Activated naive CD4-positive, alpha-beta T cell treated with anti-CD3 and anti-CD28 coated beads for 36 hours (primary cell): ENCODE measurements at regions not wholly inside any gene's neighbourhood (a gene's known extent, or its start where the extent isn't known, plus 50 kb on each side); places are given as distances from the start of the nearest gene placed in this dataset.
"Not testable (repeated sequence)": the region's sequence is repeated elsewhere in the genome, so short reads cannot be mapped to it uniquely, and the experiment has no call there.

Experiments
- CTCF ChIA-PET: fragments of 350-600 bp; sonication (Branson Sonifier 250); formaldehyde crosslinking; loops from one replicate; lab custom pipeline; 2021; ENCODE audit warnings: antibody characterized with exemption; lab: Charles Lee
- DNase-seq: peaks from one replicate; pipeline ENCODE4 v3.0.0-alpha.2; 2020
- H3K27ac Mint-ChIP-seq: one replicate; pipeline ENCODE4 v1.8.0; 2021; ENCODE audit warnings: mild to moderate bottlenecking, mixed read lengths
- H3K27me3 Mint-ChIP-seq: one replicate; pipeline ENCODE4 v1.8.0; 2021; ENCODE audit warnings: low read depth, mixed read lengths
- H3K36me3 Mint-ChIP-seq: one replicate; pipeline ENCODE4 v1.8.0; 2021; ENCODE audit warnings: low read depth, mixed read lengths
- H3K4me1 Mint-ChIP-seq: one replicate; pipeline ENCODE4 v1.8.0; 2021; ENCODE audit warnings: low read depth, mixed read lengths
- H3K4me3 Mint-ChIP-seq: one replicate; pipeline ENCODE4 v1.8.0; 2021; ENCODE audit warnings: mild to moderate bottlenecking, moderate library complexity, mixed read lengths
- H3K9me3 Mint-ChIP-seq: one replicate; pipeline ENCODE4 v1.8.0; 2021; ENCODE audit warnings: mixed read lengths
- intact Hi-C: fragments of 100-400 bp; cut with micrococcal nuclease; formaldehyde crosslinking; loops from one replicate; pipeline ENCODE4 v1.15.1; 2023

DNA sequence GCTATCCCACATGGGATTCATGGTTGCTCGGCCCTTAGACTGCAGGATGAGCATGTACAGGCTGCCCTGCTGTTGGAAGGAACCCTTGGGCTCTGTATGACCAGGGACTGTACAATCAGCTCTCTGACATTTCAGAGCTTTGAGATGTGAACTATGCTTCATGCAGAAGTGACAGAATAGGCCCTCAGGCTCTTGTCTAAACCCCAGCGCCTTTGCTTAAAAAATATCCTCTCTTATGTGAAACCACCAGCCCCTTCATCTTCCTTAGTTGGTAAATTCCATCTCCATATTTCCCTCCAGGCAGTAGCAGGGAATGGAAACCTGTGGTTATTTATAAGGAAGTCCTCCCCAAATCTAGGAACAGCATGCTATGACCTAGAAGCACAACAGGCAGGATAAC, 78.9 kb upstream of the PLET1 start:
- Mint-ChIP-seq H3K4me1 (no peaks in the 10 kb centered on the region), H3K27me3 (no peaks in the 10 kb centered on the region)
- intact Hi-C loops, result no loop called here

DNA sequence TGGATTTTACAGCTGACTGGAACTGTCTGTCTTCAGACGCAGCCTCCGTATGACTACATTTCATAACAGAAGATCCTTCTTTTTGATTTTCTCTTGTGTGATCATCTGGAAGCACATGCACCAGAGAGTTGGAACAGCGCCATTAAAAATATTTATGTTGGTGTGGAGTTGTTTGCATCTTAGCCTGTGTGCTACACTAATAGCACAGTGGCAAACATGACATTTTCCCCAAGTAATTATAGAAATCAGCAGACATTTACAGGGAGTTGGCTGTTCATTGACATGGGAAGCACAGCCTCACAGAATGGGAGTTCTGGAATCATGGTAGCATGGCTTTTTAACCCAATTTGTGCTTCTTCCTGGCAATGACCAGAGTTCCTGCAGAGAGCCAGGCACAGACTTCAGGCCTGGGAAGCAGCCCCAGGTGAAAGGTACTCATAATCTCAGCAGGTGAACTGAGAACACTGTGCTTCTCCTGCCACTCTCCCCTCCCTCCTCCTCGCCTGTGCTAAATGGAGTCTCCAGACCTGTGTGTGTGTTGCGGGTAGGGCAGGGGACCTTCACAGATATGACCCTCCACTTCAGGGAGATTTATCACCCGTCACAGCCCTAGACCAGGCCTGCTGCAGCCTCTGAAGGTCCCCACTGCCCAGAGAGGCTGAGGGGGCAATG, 82.8 kb upstream of the PLET1 start:
- CTCF ChIA-PET, result no interaction called here
- H3K27ac Mint-ChIP-seq, result no peak overlapping the region
- no peaks in the 10 kb centered on the region for H3K9me3 Mint-ChIP-seq
- DNase-seq, result no peak
- peaks cover 2% of the 10 kb centered on the region for H3K4me1 Mint-ChIP-seq
- no peaks in the 10 kb centered on the region for H3K36me3 Mint-ChIP-seq
- no peaks in the 10 kb centered on the region for H3K27me3 Mint-ChIP-seq
- H3K4me3 Mint-ChIP-seq, result no peak overlapping the region
- intact Hi-C loops, result no loop called here

More for the DNA sequence above, 78.9 kb upstream of the PLET1 start:
- Mint-ChIP-seq H3K27ac (no peak overlapping the region), H3K36me3 (peaks cover 2% of the 10 kb centered on the region), H3K9me3 (no peaks in the 10 kb centered on the region), H3K4me3 (no peak overlapping the region)
- DNase-seq, result no peak
- CTCF ChIA-PET, result interaction anchor here (0.6 kb wide), 1 partner anchor 16 kb away, joined by 3 read pairs; no protein-coding TSS in a partner anchor

DNA sequence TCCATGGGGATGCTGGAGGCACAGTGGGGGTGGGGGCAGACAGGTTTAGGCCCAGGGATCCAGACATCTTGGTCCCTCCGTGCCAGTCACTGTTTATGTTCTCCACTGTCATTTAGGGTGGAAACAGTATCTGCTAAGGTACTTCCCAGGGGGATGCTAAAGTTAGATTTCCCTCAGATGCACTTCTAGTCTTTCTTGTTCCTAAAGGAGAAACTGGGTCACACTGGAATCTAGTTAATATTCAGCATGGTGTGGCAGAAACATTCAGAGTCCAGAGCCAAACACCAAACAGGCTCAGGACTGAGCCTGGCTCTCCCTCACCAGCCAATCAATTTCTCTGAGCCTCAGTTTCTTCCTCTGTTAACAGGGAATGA, 83.4 kb upstream of the PLET1 start:
- Mint-ChIP-seq H3K27me3 (no peaks in the 10 kb centered on the region), H3K4me1 (peaks cover 5% of the 10 kb centered on the region), H3K4me3 (no peak overlapping the region), H3K36me3 (no peaks in the 10 kb centered on the region), H3K27ac (no peak overlapping the region), H3K9me3 (no peaks in the 10 kb centered on the region)
- CTCF ChIA-PET, result no interaction called here
- no peak for DNase-seq
- intact Hi-C loops, result no loop called here

DNA sequence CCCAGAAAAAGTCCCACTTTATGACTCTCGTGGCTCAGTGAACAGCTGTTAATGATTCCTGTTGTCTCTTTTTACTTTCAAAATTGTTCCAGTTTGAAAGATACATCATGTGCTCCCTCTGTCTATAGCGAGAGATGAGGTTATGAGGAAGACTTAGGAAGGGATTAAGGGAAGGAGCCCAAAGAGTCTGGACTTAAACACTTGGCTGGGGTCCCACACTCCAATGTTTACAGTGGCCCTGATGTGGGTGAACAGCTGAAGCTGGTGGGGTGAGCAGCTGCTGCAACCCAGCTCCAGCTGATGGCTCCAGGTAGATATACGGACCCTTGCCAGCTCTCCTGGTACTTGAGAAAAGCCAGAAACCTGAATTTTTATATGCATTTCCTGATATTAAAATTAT, 84.5 kb upstream of the PLET1 start:
- CTCF ChIA-PET, result no interaction called here

DNA sequence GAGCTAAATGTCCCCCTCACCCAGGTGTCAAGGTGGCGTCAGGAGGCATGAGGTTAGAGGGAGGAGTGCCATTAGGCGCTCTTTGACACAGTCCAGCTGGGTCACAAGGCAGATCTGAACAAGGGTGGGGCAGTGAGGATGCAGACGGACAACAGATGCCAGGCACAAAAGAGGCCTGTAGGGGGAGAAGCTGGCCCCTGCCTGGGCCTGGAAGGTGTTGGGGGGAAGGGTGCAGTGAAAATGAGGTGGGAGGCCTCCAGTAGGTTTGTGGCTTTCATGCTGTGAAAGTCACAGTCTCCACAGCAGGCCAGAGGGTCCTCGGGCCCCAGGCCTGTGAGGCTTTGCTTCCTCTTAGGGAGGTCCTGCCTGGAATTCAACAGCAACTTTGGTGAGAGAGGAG, 85.0 kb upstream of the PLET1 start:
- no peak for DNase-seq
- Mint-ChIP-seq H3K36me3 (no peaks in the 10 kb centered on the region), H3K27ac (no peak overlapping the region), H3K9me3 (no peaks in the 10 kb centered on the region), H3K27me3 (no peaks in the 10 kb centered on the region), H3K4me3 (no peak overlapping the region), H3K4me1 (peaks cover 5% of the 10 kb centered on the region)
- CTCF ChIA-PET, result no interaction called here
- intact Hi-C loops, result no loop called here

More for the DNA sequence above, 84.5 kb upstream of the PLET1 start:
- Mint-ChIP-seq H3K4me1 (peaks cover 5% of the 10 kb centered on the region), H3K27me3 (no peaks in the 10 kb centered on the region), H3K9me3 (no peaks in the 10 kb centered on the region), H3K27ac (no peak overlapping the region), H3K4me3 (no peak overlapping the region), H3K36me3 (no peaks in the 10 kb centered on the region)
- intact Hi-C loops, result no loop called here
- DNase-seq, result no peak

DNA sequence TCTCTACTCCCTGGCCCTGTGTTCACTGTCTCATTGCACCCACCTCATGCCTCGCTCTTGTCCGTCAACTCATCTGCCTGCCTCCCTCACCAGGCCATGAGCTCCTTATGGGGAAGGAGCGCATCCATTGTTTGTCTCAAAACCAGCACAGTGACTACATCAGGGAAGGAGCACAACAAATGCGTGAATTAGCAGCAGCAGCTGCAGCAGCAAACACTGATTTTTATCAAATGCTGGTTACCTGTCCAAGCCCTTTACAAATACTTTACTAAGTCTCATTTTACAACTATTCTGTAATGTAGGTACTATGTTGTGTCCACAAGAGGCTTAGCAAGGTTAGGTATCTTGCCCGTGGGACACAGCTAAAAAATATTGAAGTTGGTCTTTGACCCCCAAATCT, 85.9 kb upstream of the PLET1 start:
- no peak for DNase-seq
- H3K27ac Mint-ChIP-seq, result no peak overlapping the region
- no peaks in the 10 kb centered on the region for H3K27me3 Mint-ChIP-seq
- H3K4me1 Mint-ChIP-seq, result peaks cover 5% of the 10 kb centered on the region
- CTCF ChIA-PET, result interaction anchor here (0.6 kb wide), 1 partner anchor 175 kb away, joined by 3 read pairs; no protein-coding TSS in a partner anchor
- H3K36me3 Mint-ChIP-seq, result no peaks in the 10 kb centered on the region
- no peaks in the 10 kb centered on the region for H3K9me3 Mint-ChIP-seq
- intact Hi-C loops, result no loop called here
- H3K4me3 Mint-ChIP-seq, result no peak overlapping the region

DNA sequence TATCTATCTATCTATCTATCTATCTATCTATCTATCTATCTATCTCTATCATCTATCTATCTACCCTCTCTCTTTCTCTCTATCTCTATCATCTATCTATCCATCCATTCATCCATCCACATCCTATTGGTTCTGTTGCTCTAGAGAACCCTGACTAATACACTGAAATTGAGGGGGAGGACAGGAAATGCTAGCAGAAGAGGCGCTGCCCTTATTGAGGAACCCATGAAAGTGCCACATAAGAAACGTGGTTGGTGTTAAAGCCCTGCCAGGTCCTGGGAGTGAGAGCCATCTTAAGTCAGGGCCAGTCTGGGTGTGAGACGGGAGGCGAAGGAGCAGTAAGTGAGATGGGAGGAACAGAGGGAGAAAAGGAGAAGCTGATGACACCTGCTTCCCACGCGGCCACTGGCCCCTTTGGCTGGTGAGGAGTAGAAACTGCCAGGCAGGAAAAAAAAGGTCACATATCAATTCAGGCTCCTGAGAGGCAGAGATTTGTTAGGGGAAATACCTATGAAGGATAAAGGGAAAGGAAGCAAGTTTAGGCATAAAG, 87.9 kb upstream of the PLET1 start:
- DNase-seq, result no peak
- Mint-ChIP-seq H3K4me1 (peaks cover 5% of the 10 kb centered on the region), H3K4me3 (no peak overlapping the region), H3K9me3 (no peaks in the 10 kb centered on the region), H3K27ac (no peak overlapping the region), H3K36me3 (no peaks in the 10 kb centered on the region), H3K27me3 (no peaks in the 10 kb centered on the region)
- intact Hi-C loops, result no loop called here
- CTCF ChIA-PET, result interaction anchor here (1.0 kb wide), 1 partner anchor 87 kb away, joined by 3 read pairs; no protein-coding TSS in a partner anchor

DNA sequence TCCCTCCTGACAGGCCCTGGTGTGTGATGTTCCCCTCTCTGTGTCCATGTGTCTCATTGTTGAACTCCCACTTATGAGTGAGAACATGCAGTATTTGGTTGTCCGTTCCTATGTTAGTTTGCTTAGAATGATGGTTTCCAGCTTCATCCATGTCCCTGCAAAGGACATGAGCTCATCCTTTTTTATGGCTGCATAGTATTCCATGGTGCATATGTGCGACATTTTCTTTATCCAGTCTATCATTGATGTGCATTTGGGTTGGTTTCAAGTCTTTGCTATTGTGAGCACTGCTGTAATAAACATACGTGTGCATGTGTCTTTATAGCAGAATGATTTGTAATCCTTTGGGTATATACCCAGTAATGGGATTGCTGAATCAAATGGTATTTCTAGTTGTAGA, 90.8 kb upstream of the PLET1 start:
- H3K36me3 Mint-ChIP-seq, H3K27me3 Mint-ChIP-seq, DNase-seq, intact Hi-C loops, H3K4me3 Mint-ChIP-seq, H3K4me1 Mint-ChIP-seq, H3K9me3 Mint-ChIP-seq, H3K27ac Mint-ChIP-seq, CTCF ChIA-PET: not testable (repeated sequence)

DNA sequence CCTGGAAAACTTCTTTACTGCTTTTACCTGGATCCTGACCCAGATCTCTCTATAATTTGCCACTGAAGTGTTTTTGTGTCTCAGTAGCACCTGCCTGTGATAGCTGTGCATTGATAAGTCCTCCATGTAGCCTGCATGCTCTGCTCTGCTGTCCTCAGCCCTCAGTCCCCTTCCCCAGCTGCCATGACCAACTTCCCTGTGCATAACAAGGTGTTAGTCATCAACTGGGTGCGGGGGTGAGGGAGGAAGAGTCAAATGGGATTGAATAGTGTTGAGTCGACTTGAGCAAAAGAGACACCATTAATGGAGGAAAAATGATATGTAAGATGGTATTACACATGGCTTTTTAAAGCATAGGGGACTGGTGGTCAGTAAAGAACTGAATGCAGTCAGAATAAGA, 92.2 kb upstream of the PLET1 start:
- CTCF ChIA-PET, result no interaction called here
- Mint-ChIP-seq H3K4me1 (peaks cover 8% of the 10 kb centered on the region), H3K27me3 (no peaks in the 10 kb centered on the region), H3K27ac (no peak overlapping the region), H3K4me3 (no peak overlapping the region), H3K36me3 (no peaks in the 10 kb centered on the region), H3K9me3 (no peaks in the 10 kb centered on the region)
- DNase-seq, result no peak
- intact Hi-C loops, result no loop called here

DNA sequence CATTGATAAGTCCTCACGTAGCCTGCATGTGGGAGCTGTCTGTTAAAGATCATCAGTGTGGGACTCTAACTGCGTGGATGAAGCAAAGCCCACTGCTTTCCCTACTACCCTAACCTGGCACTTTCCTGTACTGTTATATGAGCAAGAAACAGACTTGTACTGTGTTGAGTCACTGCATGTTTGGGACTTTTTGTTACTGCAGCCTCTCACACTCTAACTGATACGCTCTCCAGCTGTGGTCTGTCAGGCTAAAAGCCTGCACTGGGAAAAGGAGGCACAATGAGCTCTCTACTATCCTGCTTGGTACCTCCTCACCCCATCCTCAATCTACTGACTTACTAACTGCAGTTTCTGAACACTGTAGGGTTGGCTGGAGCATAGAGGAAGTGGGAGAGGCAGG, 93.7 kb upstream of the PLET1 start:
- DNase-seq, result no peak
- no peak overlapping the region for H3K4me3 Mint-ChIP-seq
- H3K27me3 Mint-ChIP-seq, result no peaks in the 10 kb centered on the region
- H3K27ac Mint-ChIP-seq, result no peak overlapping the region
- CTCF ChIA-PET, result no interaction called here
- intact Hi-C loops, result no loop called here
- H3K36me3 Mint-ChIP-seq, result no peaks in the 10 kb centered on the region
- no peaks in the 10 kb centered on the region for H3K9me3 Mint-ChIP-seq
- H3K4me1 Mint-ChIP-seq, result peaks cover 3% of the 10 kb centered on the region

DNA sequence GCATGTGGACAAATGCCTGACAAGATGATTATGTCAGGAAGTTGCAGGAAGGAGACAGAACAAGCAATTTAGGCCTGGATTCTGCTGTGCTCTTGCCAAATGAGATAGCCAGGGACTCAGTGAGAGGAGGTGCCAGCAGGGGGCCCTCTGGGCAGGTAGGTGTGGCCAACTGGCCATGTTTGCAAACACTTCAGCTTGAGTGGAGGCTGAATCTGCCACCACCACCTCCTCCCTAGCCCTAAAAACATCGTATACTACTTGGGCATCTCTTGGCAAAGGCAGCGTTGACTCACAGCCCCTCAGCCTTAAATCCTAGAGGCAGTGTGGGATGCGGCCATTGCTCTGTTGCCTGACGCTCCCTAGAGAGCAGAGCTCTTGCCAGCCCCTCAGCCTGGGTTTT, 95.1 kb upstream of the PLET1 start:
- Mint-ChIP-seq H3K36me3 (no peaks in the 10 kb centered on the region), H3K4me3 (no peak overlapping the region), H3K27me3 (no peaks in the 10 kb centered on the region)

DNA sequence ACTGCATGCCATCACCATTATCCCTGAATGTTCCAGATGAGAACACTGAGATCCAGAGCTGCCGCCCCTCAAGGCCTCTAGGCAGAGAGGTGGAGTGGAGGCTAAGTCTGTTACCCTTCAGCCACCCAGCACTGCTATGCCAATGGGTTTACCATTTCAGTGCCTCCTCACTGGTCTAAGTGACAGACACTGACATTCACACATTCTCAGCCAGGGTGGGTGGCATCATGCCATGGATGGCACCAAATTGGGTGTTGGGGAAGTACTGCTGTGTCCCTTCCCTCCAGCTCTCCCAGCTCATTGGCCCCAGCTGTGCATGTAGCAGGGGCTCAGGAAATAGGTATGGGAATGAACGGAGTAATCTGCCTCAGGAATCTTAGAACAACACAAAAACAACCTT, 96.8 kb upstream of the PLET1 start:
- intact Hi-C loops, result no loop called here
- H3K4me3 Mint-ChIP-seq, result no peak overlapping the region
- CTCF ChIA-PET, result no interaction called here
- no peaks in the 10 kb centered on the region for H3K9me3 Mint-ChIP-seq
- H3K27me3 Mint-ChIP-seq, result no peaks in the 10 kb centered on the region
- DNase-seq, result no peak
- no peaks in the 10 kb centered on the region for H3K36me3 Mint-ChIP-seq
- H3K4me1 Mint-ChIP-seq, result peaks cover 3% of the 10 kb centered on the region
- H3K27ac Mint-ChIP-seq, result no peak overlapping the region

More for the DNA sequence above, 95.1 kb upstream of the PLET1 start:
- H3K4me1 Mint-ChIP-seq, result peaks cover 3% of the 10 kb centered on the region
- CTCF ChIA-PET, result interaction anchor here (0.6 to 0.7 kb wide), 2 partner anchors 16 to 625 kb away, joined by 3 read pairs; no protein-coding TSS in a partner anchor
- no peaks in the 10 kb centered on the region for H3K9me3 Mint-ChIP-seq
- no peak overlapping the region for H3K27ac Mint-ChIP-seq
- intact Hi-C loops, result no loop called here
- DNase-seq, result peak; percentile 24

DNA sequence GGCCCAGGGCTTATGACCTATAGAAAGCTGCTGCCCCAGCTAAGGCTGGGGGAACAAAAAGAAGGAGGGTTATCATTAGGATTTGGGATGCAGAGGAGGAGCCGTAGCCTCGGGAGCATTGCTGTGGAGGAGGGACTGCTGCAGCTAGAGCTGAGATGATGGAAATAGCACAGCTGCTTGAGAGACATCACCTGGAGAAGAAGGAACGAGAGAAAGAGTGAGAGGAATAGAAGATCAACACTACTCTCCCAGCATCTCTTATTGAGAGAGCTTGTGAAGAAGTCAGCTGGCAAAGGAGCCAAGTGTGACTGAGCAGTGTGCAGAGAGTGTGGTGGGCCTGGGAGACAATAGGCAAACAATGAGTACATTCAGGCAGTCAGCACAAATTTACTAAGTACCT, 100.7 kb upstream of the PLET1 start:
- Mint-ChIP-seq H3K9me3 (no peaks in the 10 kb centered on the region), H3K27ac (no peak overlapping the region), H3K36me3 (peaks cover 2% of the 10 kb centered on the region), H3K27me3 (no peaks in the 10 kb centered on the region), H3K4me1 (no peaks in the 10 kb centered on the region), H3K4me3 (no peak overlapping the region)
- CTCF ChIA-PET, result interaction anchor here (0.7 kb wide), 1 partner anchor 38 kb away, joined by 3 read pairs; no protein-coding TSS in a partner anchor
- no peak for DNase-seq
- intact Hi-C loops, result no loop called here
